D721Med (cell line): ENCODE measurements at regions not wholly inside any gene's neighbourhood (a gene's known extent, or its start where the extent isn't known, plus 50 kb on each side); places are given as distances from the start of the nearest gene placed in this dataset.
"Not testable (repeated sequence)": the region's sequence is repeated elsewhere in the genome, so short reads cannot be mapped to it uniquely, and the experiment has no call there.

ENCODE experiments used
- DNase-seq: peaks from one replicate; pipeline ENCODE4 v3.0.0; 2011; ENCODE audit warnings: low spot score; ENCODE audit not compliant: insufficient read length
- FAIRE-seq: peaks from 2 replicates; lab custom pipeline; 2011; peaks lifted over from hg19 to GRCh38; lab: Jason Lieb, UNC
- CTCF ChIP-seq: IDR thresholded peaks from 2 replicates; pipeline ENCODE4 v1.5.1; 2012; ENCODE audit warnings: mild to moderate bottlenecking, control low read depth; ENCODE audit not compliant: insufficient read depth; ENCODE audit errors: missing control alignments

GRCh38 chr7:68892236-68892635 lies 706.0 kb upstream of the AUTS2 start:
- FAIRE-seq: no peak
- no peak for DNase-seq
- no peak for TF ChIP-seq CTCF

- no peak for TF ChIP-seq CTCF
- no peak for FAIRE-seq
Measured at GRCh38 chr7:68893411-68893810, 704.9 kb upstream of the AUTS2 start.

GRCh38 chr7:68899156-68899555 lies 699.1 kb upstream of the AUTS2 start:
- FAIRE-seq: not testable (repeated sequence)

More at GRCh38 chr7:68893411-68893810, 704.9 kb upstream of the AUTS2 start:
- no peak for DNase-seq

GRCh38 chr7:68900096-68900495 lies 698.2 kb upstream of the AUTS2 start:
- no peak for FAIRE-seq

More at GRCh38 chr7:68899156-68899555, 699.1 kb upstream of the AUTS2 start:
- not testable (repeated sequence) for DNase-seq

GRCh38 chr7:68904630-68905029 lies 693.6 kb upstream of the AUTS2 start:
- FAIRE-seq (no peak), DNase-seq (no peak)
- no peak for TF ChIP-seq CTCF

More at GRCh38 chr7:68900096-68900495, 698.2 kb upstream of the AUTS2 start:
- DNase-seq: no peak
- no peak for TF ChIP-seq CTCF

GRCh38 chr7:68911754-68912153 lies 686.5 kb upstream of the AUTS2 start:
- DNase-seq (no peak), FAIRE-seq (no peak)
- TF ChIP-seq CTCF: no peak

GRCh38 chr7:68914006-68914405 lies 684.3 kb upstream of the AUTS2 start:
- no peak for TF ChIP-seq CTCF
- FAIRE-seq: no peak
- DNase-seq: no peak
